Body of pancreas (tissue), 4 donors: ENCODE measurements at regions not wholly inside any gene's neighbourhood (a gene's known extent, or its start where the extent isn't known, plus 50 kb on each side); places are given as distances from the start of the nearest gene placed in this dataset.

Source experiments
- POLR2A ChIP-seq, 3 donors: fragments of 450-650 bp; IDR thresholded peaks; one replicate each; pipeline ENCODE4 v1.6.1; 2016; ENCODE audit warnings: antibody characterized with exemption in 3 of 3, mild to moderate bottlenecking in 2 of 3
- TF ChIP-seq, protein P1 (sequence below), 7 experiments: fragments of 450-650 bp in 4 of 7; fragments of 200-600 bp in 3 of 7; sonication (generic) in 3 of 7; IDR thresholded peaks; one replicate each; pipeline ENCODE4 v1.5.1; 2016 to 2019; ENCODE audit warnings: antibody characterized with exemption in 7 of 7

DNA sequence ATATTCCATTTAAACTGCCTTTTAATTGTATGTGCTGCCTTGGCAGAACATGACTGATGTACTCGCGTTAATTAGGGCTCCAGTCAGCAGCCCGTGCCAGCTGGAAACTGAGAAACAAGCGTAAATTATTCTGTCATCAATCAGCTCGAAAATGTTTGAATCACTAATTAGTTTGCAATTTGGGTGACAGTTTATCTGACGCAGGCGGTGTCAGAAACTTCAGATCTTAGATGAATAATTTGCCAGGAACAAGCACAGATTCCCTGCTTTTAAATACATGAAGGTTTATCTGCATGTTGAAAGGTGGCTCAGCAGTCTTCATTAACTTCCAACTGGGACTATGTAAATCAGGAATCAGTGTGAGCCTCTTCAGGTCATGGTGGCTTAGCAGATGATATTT lies 176.0 kb upstream of the TLE4 start:
- TF ChIP-seq POLR2A (IDR thresholded peaks at IDR 0.05) = no peak
- TF ChIP-seq, protein P1, sequence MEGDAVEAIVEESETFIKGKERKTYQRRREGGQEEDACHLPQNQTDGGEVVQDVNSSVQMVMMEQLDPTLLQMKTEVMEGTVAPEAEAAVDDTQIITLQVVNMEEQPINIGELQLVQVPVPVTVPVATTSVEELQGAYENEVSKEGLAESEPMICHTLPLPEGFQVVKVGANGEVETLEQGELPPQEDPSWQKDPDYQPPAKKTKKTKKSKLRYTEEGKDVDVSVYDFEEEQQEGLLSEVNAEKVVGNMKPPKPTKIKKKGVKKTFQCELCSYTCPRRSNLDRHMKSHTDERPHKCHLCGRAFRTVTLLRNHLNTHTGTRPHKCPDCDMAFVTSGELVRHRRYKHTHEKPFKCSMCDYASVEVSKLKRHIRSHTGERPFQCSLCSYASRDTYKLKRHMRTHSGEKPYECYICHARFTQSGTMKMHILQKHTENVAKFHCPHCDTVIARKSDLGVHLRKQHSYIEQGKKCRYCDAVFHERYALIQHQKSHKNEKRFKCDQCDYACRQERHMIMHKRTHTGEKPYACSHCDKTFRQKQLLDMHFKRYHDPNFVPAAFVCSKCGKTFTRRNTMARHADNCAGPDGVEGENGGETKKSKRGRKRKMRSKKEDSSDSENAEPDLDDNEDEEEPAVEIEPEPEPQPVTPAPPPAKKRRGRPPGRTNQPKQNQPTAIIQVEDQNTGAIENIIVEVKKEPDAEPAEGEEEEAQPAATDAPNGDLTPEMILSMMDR (IDR thresholded peaks at IDR 0.05) = no peak
